Fibroblast of villous mesenchyme (primary cell): ENCODE measurements at regions not wholly inside any gene's neighbourhood (a gene's known extent, or its start where the extent isn't known, plus 50 kb on each side); places are given as distances from the start of the nearest gene placed in this dataset.

Experiments
- DNase-seq: peaks from one replicate; pipeline ENCODE4 v3.0.0-alpha.2; 2010; ENCODE audit warnings: low read depth
- H3K4me3 ChIP-seq: 2 replicates; pipeline ENCODE4 v1.5.1; 2011; ENCODE audit warnings: low read depth, mild to moderate bottlenecking, low read length
- TF ChIP-seq, protein P1 (sequence below): IDR thresholded peaks from 2 replicates; pipeline ENCODE4 v1.5.1; 2012; ENCODE audit warnings: low read depth, mild to moderate bottlenecking, low read length; ENCODE audit not compliant: insufficient read depth

DNA sequence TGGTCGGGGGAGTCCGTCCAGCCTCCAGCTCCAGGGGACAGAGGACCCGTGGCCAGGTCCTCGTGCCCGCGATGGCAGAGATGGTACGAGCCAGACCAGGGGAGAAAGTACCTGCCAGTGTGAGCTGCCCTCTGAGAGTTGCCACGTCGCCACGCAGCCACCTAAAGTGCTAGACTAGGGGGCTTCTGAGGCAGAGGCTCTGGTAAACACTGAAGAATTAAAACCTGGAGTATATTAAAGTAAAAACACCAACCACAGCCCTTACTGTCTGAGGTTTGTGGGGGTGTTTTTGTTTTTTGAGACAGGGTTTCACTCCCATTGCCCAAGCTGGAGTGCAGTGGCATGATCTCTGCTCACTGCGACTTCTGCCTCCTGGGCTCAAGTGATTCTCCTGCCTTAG lies 60.1 kb upstream of the SORCS2 start:
- H3K4me3 ChIP-seq, result no peak overlapping the region
- DNase-seq, result no peak
- TF ChIP-seq, protein P1, sequence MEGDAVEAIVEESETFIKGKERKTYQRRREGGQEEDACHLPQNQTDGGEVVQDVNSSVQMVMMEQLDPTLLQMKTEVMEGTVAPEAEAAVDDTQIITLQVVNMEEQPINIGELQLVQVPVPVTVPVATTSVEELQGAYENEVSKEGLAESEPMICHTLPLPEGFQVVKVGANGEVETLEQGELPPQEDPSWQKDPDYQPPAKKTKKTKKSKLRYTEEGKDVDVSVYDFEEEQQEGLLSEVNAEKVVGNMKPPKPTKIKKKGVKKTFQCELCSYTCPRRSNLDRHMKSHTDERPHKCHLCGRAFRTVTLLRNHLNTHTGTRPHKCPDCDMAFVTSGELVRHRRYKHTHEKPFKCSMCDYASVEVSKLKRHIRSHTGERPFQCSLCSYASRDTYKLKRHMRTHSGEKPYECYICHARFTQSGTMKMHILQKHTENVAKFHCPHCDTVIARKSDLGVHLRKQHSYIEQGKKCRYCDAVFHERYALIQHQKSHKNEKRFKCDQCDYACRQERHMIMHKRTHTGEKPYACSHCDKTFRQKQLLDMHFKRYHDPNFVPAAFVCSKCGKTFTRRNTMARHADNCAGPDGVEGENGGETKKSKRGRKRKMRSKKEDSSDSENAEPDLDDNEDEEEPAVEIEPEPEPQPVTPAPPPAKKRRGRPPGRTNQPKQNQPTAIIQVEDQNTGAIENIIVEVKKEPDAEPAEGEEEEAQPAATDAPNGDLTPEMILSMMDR, result no peak

GRCh38 chr4:7131498-7132031 lies 60.8 kb upstream of the SORCS2 start:
- TF ChIP-seq, protein P1, result no peak
- H3K4me3 ChIP-seq, result no peak overlapping the region
- DNase-seq, result no peak

DNA sequence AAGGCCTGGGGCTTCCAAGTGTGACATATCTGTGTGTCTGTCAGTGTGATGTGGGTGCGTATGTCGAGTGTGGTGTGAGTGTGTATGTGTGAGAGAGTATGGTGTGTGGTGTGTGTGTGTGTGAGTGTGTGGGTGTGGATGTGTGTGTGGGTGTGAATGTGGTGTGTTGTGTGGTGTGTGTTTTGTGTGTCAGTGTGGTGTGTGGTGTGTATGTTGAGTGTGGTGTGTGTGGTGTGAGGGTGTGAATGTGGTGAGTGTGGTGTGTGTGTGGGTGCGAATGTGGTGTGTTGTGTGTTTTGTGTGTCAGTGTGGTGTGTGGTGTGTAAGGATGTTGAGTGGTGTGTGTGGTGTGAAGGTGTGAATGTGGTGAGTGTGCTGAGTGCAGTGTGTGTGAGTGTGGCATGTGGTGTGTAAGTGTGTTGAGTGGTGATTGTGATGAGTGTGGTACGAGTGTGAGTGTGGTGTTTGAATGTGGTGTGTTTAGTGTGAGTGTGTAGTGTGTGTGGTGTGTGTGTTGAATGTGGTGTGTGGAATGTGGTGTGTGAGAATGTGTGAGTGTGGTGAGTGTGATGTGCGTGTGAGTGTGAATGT lies 61.6 kb upstream of the SORCS2 start:
- TF ChIP-seq, protein P1, result no peak
- no peak for DNase-seq
- no peak overlapping the region for H3K4me3 ChIP-seq

DNA sequence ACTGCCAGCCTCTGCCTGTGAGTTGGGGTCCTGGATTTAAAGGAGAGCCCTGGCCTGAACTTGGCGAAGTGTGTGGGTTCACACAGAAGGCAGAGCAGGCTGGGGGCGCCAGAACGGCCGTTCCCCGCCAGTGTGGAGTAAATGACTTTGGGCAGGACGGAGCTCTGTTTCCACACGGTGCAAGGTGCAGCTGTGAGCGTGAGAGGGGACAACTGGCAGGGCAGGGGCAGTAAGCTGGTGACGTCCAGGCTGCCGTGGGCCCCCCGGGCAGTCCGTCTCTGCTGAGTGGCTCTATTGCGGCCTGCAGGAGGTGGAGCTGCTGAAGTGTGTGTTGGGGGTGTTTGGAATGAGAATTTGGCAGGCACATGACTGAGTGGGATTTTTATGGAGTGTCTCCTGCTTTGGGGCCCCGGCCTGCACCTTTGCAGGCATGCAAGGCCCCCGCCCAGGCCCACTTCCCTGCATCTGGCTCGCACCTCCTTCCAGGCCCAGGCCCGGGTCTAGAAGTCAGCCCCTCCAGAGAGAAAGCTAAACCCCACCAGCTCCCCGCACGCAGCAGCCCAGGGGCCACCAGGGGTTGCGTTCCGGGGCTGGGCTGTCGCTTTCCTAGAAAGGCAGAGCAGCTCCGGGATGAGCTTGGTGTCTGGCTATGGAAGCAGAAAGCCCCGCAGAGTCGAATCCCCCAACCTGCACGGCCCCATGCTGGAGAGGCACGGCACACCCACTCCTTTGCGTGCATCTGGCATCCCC lies 62.2 kb upstream of the GRPEL1 start:
- H3K4me3 ChIP-seq, result no peak overlapping the region
- TF ChIP-seq, protein P1, result no peak
- no peak for DNase-seq

DNA sequence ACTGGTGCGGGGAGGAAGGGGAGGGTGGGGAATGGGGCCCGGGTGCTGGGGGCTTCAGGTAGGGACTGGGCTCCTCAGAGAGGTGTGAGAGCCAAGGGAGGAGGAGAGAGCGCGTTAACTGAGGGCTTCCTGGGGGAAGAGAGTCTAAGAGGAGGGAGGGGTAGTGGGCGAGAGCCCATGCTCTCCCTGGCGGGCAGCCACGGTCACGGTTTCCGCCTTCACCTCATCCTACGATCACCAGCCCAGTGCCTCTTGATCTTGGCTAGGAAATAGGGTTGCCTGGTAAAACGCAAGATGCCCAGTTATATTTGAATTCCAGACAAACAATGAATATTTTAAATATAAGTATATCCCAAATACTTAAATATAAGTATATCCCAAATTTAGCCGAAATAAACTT lies 60.8 kb upstream of the GRPEL1 start:
- no peak for DNase-seq
- TF ChIP-seq, protein P1, result no peak
- no peak overlapping the region for H3K4me3 ChIP-seq

GRCh38 chr4:7128234-7128633 lies 60.4 kb upstream of the GRPEL1 start:
- no peak for DNase-seq
- TF ChIP-seq, protein P1, result no peak
- no peak overlapping the region for H3K4me3 ChIP-seq
